ENCODE measurements at regions not wholly inside any gene's neighbourhood (a gene's known extent, or its start where the extent isn't known, plus 50 kb on each side); places are given as distances from the start of the nearest gene placed in this dataset.
A peak's percentile ranks its signal among the peaks of the same experiment; 100 is the strongest.

GRCh38 chr3:62955126-62955525 lies 79.9 kb upstream of the CADPS start:
- H3K9me3 ChIP-seq: no peaks in the 10 kb centered on the region
- WGBS, 2 donors: 60 to 71% methylated on average over 4 of the region's 4 CpGs
- no peak overlapping the region for H3K4me3 ChIP-seq (replicated peaks in 1 of 3)
- no peaks in the 10 kb centered on the region for H3K36me3 ChIP-seq
- H3K27me3 ChIP-seq: no peaks in the 10 kb centered on the region
- TF ChIP-seq POLR2A (IDR thresholded peaks at IDR 0.05) (no peak), CTCF (IDR thresholded peaks at IDR 0.05) (no peak)
- intact Hi-C loops (cut with DNase I): no loop called here
- no peak overlapping the region for H3K27ac ChIP-seq
- no peaks in the 10 kb centered on the region for H3K4me1 ChIP-seq
- no peak for DNase-seq

DNA sequence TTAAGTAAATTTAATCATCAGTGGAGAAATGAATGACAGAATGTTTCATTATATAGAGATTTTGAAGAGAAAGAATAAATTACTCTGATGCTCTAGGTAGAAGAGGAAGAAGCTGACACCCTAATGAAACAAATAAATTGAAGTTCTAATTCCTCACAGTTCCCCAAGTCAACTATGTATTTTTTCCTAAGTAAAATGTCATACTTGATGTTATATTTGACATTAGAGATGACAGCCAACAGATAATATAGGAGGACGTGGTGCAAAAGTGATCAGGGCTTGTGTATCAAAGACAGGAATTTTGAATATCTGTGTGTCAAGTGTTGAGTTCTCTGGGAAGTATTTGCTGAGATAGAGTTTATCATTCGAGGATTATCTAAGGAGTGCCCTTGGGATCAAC lies 81.2 kb upstream of the CADPS start:
- no peak overlapping the region for H3K4me3 ChIP-seq (replicated peaks in 1 of 3)
- no peaks in the 10 kb centered on the region for H3K4me1 ChIP-seq
- DNase-seq: no peak
- no peak for TF ChIP-seq POLR2A (IDR thresholded peaks at IDR 0.05)
- TF ChIP-seq CTCF (IDR thresholded peaks at IDR 0.05): no peak
- intact Hi-C loops (cut with DNase I): no loop called here
- H3K9me3 ChIP-seq: no peaks in the 10 kb centered on the region
- 75% methylated on average over 2 of the region's 2 CpGs for WGBS, 2 donors
- no peaks in the 10 kb centered on the region for H3K27me3 ChIP-seq
- H3K27ac ChIP-seq: no peak overlapping the region
- no peaks in the 10 kb centered on the region for H3K36me3 ChIP-seq

GRCh38 chr3:62961874-62962556 lies 86.8 kb upstream of the CADPS start:
- DNase-seq: no peak
- Histone ChIP-seq H3K9me3 (no peaks in the 10 kb centered on the region), H3K36me3 (no peaks in the 10 kb centered on the region), H3K27me3 (no peaks in the 10 kb centered on the region), H3K4me3 (replicated peaks in 1 of 3) (no peak overlapping the region), H3K4me1 (no peaks in the 10 kb centered on the region), H3K27ac (no peak overlapping the region)
- WGBS, 2 donors: 64 to 70% methylated on average over 6 of the region's 6 CpGs
- intact Hi-C loops (cut with DNase I): no loop called here
- TF ChIP-seq POLR2A (IDR thresholded peaks at IDR 0.05): no peak
- TF ChIP-seq CTCF (IDR thresholded peaks at IDR 0.05): no peak

- H3K27me3 ChIP-seq: no peaks in the 10 kb centered on the region
- no peak overlapping the region for H3K4me3 ChIP-seq (replicated peaks in 1 of 3)
- H3K27ac ChIP-seq: no peak overlapping the region
- H3K4me1 ChIP-seq: no peaks in the 10 kb centered on the region
- whole genome bisulfite sequencing, 2 donors: 5 to 33% methylated on average over 1 of the region's 1 CpG
- DNase-seq: no peak
- H3K36me3 ChIP-seq: no peaks in the 10 kb centered on the region
- no peak for TF ChIP-seq CTCF (IDR thresholded peaks at IDR 0.05)
- no peak for TF ChIP-seq POLR2A (IDR thresholded peaks at IDR 0.05)
- H3K9me3 ChIP-seq: no peaks in the 10 kb centered on the region
- intact Hi-C loops (cut with DNase I): no loop called here
Measured at GRCh38 chr3:62962714-62963113, 87.5 kb upstream of the CADPS start.

DNA sequence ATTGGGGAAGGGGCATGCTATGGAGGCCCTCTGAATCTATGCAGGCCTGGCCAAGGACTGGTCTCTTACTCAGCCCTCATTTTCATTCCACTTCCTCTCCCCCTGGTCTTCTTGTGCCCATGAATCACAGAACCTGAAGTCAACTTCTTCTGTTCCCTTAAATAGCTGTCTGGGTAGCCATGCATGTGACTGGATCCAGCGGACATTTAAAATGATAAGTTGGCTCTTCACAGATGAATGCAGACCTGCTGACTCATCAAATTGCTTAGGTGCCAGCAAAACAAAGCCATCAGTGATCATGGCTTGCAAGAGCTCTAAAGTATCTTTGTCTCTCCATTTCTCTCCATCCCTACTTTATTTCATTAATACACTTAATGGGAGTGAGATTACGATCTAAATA lies 90.1 kb upstream of the CADPS start:
- no peak overlapping the region for H3K27ac ChIP-seq
- no peaks in the 10 kb centered on the region for H3K27me3 ChIP-seq
- no peaks in the 10 kb centered on the region for H3K36me3 ChIP-seq
- no peaks in the 10 kb centered on the region for H3K9me3 ChIP-seq
- TF ChIP-seq CTCF (IDR thresholded peaks at IDR 0.05) (no peak), POLR2A (IDR thresholded peaks at IDR 0.05) (no peak)
- 67 to 73% methylated on average over 2 of the region's 2 CpGs for WGBS, 2 donors
- no peak overlapping the region for H3K4me3 ChIP-seq (replicated peaks in 1 of 3)
- DNase-seq: peak in 1 of 2 donors; percentile 2
- no peaks in the 10 kb centered on the region for H3K4me1 ChIP-seq
- intact Hi-C loops (cut with DNase I): no loop called here
